ELF-1 (cell line): ENCODE measurements at regions not wholly inside any gene's neighbourhood (a gene's known extent, or its start where the extent isn't known, plus 50 kb on each side); places are given as distances from the start of the nearest gene placed in this dataset.
"Not testable (repeated sequence)": the region's sequence is repeated elsewhere in the genome, so short reads cannot be mapped to it uniquely, and the experiment has no call there.

Experiments used
- DNase-seq: peaks from one replicate; pipeline ENCODE4 v3.0.0-alpha.2; 2016; ENCODE audit warnings: low read depth, low spot score

GRCh38 chr7:36037121-36037662 lies 115.9 kb upstream of the EEPD1 start:
- DNase-seq, result peak; percentile 45

- no peak for DNase-seq
These were observed 114.9 kb upstream of the EEPD1 start for GRCh38 chr7:36038063-36038721.

GRCh38 chr7:36039243-36039642 lies 113.8 kb upstream of the EEPD1 start:
- no peak for DNase-seq

- DNase-seq, result no peak
These were observed 113.4 kb upstream of the EEPD1 start for GRCh38 chr7:36039671-36040070.

GRCh38 chr7:36040679-36041078 lies 112.4 kb upstream of the EEPD1 start:
- DNase-seq, result no peak

GRCh38 chr7:36044101-36044892 lies 108.8 kb upstream of the EEPD1 start:
- no peak for DNase-seq

GRCh38 chr7:36045326-36045725 lies 107.7 kb upstream of the EEPD1 start:
- no peak for DNase-seq

- DNase-seq, result no peak
These were observed 107.2 kb upstream of the EEPD1 start for GRCh38 chr7:36045830-36046341.

- DNase-seq, result no peak
These were observed 105.9 kb upstream of the EEPD1 start for GRCh38 chr7:36047091-36047658.

- no peak for DNase-seq
These were observed 104.7 kb upstream of the EEPD1 start for GRCh38 chr7:36048141-36048901.

GRCh38 chr7:36048902-36049240 lies 104.2 kb upstream of the EEPD1 start:
- DNase-seq, result no peak

GRCh38 chr7:36051501-36051900 lies 101.6 kb upstream of the EEPD1 start:
- no peak for DNase-seq

GRCh38 chr7:36053589-36053988 lies 99.5 kb upstream of the EEPD1 start:
- DNase-seq, result no peak

GRCh38 chr7:36054637-36055036 lies 98.4 kb upstream of the EEPD1 start:
- DNase-seq, result no peak

GRCh38 chr7:36055207-36055606 lies 97.8 kb upstream of the EEPD1 start:
- no peak for DNase-seq

- no peak for DNase-seq
These were observed 95.7 kb upstream of the EEPD1 start for GRCh38 chr7:36057323-36057722.

GRCh38 chr7:36058020-36058592 lies 94.9 kb upstream of the EEPD1 start:
- DNase-seq, result no peak

GRCh38 chr7:36060388-36060787 lies 92.7 kb upstream of the EEPD1 start:
- not testable (repeated sequence) for DNase-seq

GRCh38 chr7:36062154-36062815 lies 90.8 kb upstream of the EEPD1 start:
- DNase-seq, result no peak

GRCh38 chr7:36064676-36065075 lies 88.4 kb upstream of the EEPD1 start:
- DNase-seq, result no peak
